COR-L47 (cell line): ENCODE measurements at regions not wholly inside any gene's neighbourhood (a gene's known extent, or its start where the extent isn't known, plus 50 kb on each side); places are given as distances from the start of the nearest gene placed in this dataset.
A peak's percentile ranks its signal among the peaks of the same experiment; 100 is the strongest.

Experiments used
- DNase-seq: peaks from one replicate; lab custom pipeline; 2025; lab: John Stamatoyannopoulos, UW

DNA sequence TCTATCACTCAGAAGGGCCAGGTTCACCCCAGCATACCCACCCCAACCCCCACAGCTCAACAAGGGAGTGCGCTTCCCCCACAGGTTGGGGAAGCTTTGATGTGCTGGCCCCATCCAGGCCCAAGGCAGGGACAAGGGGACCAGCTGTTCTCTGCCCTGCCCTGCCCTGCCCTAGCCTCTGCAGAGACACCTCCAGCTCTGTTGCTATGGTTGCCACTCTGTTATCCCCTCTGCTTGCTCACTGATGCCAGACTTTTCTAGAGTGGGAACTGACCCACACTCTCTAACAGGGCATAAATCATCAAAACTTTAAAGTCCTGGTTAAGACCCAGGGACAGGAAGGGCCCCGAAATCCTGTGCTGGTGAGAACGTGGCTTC, 50.4 kb upstream of the ENPP7 start:
- DNase-seq: no peak

DNA sequence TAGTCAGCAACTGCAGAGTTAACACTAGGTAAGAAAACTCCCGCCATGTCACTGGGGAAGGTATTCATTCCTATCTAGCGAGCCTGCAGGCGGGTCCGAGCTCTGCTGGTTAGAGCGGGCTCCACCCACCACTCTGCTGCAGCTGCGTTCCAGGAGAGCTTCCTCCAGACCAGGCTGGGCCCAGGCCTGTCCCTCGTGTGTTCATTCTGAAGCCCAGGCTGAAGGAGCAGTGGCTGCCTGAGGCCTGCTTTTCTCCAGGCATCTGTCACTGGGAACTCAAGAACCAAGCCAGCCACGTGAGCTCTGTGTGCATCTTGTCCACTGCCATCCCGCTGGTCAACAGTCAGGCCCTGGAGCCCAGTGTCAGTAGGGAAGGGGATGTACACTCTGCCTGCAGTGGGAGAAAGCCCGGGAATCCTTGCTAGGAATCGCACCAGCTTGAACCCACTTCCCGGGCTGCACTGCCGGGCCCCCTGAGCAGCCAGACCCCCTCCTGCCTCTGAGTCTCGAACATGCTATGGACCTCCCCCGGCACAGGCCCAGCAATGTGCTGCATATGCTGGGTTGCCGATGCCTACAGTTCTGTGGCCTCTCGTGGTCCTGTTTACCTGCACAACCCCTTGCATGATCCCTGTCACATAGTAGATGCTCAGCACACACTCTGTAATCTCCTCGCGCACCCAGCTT, 51.0 kb upstream of the ENPP7 start:
- DNase-seq: no peak

DNA sequence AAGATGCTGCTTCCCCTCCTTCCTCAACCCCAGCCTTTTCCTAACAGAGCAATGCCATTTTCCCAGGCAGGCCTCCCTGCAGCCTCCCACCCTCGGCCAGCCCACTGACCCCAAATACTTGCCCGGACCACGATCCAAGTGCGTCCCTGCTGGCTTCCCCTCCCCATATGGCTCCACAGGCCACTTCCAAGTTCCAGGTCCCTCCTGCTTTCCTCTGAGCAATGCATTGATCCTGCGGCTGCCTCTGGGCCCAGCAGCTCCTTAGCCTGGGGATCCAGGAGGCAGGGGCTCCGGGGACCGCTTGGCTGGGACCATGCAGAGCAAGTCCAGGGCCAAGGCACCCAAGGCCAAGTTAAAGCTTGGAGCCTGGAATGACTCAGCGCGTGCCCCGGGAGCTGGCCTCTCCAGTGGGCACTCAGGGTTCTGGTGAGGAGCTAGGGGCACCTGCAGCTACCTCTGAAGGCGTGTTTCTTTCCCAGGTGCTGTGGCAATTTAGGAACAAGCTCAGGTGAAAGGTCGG, 51.9 kb upstream of the ENPP7 start:
- DNase-seq: no peak

DNA sequence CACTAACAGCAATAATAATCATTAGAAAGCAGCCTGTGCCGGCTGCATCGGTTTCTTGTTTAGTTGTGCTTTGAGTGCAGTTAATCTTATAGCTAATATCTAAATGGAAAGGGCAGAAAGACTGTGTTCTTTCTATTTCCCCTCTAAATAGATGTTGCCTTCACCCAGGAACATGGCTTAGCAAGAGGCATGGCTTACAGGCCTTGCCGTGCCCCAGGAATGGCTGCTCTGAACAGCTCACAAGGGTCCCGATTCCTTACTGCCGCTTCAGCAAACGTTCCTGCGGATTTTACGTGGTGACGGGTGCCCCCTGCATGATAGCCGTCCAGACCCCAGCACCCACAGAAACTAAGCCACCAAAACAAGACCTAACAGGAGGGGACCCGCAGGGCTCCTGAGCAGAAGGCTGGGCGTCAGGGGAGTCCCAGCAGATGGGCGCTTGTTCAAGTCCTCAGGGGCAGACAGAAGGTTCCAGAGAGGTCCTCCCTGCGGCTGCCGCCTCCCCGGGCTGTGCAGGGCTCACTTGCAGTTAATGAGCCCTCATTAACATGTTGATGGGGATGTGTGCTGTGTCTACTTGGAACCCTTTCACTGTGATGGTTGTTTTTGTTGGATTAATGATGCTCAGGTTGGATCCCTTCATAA, 52.5 kb upstream of the ENPP7 start:
- no peak for DNase-seq

DNA sequence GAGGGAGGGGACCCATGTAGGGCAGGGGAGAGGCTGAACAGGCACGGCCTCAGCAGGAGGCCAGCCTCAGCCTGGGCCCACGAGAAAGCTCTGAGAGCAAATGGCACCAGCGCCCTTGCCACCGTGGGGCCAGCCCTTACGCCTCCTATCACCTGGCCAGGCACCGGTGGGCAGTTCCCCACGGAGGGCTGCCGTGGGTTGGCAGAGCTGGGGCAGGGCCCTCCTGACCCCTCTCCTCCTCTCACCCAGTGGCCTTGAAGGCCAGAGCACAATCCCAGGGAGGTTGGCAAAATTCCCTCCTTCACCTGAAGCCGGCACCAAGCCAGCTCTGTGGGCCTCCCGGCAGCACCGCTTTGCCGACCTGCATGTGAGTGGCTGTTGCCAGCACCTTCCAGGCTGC, 53.1 kb upstream of the ENPP7 start:
- no peak for DNase-seq

DNA sequence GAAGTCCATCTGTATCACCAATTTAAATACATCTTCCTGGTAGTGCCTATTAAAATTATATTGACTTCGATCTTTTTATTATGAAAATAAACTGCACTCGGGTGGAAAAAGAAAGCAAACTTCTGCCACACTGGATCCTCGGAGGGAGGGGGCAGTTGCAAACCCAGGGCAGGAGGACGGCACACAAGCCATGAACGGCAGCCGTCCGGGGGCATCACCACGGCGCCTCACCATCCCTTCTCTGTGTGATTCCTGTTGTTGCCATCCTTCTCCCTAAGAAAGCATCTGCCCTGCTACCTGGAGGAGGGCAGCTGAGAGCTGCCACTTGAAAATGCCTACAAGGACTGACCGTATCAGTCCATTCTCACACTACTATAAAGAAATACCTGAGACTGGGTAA, 53.9 kb upstream of the ENPP7 start:
- no peak for DNase-seq

DNA sequence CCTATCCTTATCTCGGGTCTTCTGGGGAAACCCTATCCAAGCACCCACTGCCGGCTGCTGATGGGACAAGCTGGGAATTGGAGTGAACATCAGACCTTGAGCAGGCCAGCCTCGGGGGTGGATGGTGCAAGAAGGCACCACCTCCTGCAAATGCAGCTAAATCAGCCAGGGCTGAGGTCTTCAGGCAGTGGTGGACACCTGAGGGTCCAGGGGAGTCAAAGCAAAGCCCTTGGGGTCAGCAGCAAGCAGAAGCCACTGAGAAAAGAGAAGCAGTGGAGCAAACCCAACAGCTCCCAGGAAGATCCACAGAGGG, 55.4 kb upstream of the ENPP7 start:
- DNase-seq: no peak

DNA sequence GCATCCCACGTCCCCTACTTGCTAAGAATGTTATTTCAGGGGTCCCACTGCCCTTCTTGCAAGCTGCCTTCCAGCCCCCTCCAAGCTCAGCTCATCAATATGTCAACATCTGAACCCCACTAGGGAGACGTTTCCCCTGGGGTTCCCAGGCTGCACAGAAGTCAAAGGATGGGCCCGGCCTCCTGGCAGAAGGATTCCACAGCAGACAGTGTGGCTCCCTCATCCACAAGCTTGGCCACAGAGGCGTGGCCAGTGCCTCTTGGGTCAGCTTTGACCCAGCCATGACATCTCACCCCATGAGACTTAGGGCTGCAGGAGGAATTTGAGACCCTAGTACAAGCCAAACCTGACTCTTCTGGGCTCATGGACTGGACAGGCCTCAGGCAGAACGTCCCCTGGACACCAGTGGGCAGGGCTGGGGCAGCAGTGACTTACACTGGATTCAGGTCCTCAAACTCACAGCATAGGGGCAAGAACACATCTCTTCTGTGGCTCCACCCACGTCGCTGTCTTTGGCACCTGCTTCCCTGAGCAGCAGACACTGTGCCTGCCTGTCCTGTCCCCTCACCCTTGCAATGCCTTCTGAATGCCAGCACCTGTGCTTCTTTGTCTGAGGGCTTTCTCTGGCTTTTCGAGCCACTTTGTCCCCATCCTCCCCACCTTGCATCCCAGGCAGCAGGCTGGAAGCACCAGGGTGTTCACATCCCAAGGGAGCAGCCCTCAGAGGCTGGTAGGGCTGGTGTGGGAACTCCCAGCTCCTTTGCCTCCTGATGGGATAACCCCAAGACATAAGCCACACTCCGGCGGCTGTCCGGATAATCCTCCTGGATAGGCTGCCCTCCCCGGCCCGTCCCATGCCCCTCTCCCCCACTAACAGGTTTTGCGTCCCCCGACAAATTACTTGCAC, 56.0 kb upstream of the ENPP7 start:
- DNase-seq: no peak

DNA sequence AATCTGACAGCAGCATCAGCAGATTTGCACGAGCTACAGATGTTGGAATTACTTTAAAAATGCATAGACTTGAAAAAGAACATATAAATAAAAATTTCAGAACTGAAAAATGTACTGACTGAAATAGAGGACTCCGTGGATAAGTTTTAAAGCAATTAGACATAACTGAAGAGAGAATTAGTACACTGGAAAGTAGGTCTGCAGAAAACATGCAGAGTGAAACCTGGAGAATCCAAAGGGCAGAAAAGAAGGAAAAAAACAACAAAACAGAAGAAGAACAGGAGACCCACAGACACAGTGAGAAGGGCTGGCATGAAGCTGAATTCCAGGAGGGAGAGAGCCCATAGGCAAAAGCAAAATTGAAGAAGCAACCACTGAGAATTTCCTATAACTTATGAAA, 57.2 kb upstream of the ENPP7 start:
- no peak for DNase-seq

DNA sequence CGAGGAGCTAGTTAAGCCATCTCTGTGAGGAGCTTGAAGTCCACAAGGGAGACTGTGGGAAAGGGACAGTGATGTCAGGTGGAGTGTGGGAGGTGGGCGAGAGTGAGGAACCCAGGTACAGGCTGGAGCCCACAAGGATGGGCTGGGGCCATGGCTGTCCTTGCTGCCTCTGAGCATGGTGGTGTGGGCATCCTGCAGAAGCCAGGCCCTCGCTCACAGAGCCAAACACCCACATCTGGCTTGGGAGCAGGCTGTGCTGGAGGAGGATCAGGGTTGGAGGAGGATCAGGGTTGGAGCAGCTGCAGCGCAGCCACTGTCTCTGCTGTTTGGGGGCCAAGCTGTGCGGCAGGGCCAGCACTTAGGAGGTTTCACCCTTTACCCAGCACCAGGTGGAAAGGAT, 58.2 kb upstream of the ENPP7 start:
- no peak for DNase-seq

DNA sequence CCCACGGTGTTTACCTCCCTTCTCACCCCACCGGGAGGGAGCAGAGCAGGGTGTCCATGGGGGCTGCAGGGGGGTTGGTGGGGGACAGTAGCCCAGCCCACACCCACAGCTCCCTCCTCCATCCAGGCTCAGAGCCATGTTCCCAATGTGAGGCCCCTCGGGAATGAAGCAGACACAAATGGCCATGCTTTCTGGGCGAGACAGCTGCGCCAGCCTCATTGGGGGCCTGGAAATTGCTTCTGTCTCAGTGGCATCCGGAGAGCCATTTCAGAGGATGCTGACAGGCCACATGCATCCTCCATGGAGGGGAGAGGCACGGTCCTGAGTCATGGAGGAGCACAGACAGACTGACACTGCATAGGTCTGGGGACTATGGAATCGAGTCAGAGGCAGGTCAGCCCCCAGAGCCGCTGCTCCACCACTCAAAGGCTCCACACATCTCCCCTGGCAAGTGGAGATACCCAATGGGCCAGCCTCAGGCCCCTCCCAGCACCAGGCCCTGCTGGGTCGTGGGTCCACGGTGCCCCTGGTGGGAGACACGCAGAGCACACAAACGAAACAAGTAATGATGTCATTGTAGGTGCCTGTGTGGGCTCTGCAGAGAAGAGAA, 59.6 kb upstream of the ENPP7 start:
- DNase-seq: no peak

DNA sequence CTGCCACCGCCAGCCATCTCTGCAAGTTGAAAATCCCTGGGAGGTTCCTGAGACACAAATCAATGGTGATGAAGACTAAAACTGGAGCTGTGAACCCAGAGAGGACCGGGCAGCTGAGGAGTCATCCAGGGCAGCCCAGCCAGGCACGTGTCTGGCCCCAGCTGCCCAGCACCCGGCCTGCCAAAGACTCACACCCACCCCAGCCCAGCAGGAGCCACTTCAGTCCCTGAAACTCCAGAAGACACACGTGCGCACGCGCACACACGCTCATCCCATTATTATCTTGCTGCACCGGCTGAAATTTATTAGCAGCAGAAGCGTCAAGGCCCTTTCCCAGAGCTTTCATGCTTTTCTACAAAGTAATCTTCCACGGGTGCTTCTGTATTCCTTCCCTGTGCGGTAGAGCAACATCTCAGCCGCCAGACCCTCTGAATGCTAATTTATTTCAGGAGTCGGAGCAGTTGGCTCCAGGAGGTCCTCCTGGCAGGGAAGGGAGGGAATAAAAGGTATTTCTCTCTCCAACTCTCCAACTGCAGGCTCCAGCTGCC, 59.8 kb upstream of the RBFOX3 start:
- peak; percentile 18 for DNase-seq

DNA sequence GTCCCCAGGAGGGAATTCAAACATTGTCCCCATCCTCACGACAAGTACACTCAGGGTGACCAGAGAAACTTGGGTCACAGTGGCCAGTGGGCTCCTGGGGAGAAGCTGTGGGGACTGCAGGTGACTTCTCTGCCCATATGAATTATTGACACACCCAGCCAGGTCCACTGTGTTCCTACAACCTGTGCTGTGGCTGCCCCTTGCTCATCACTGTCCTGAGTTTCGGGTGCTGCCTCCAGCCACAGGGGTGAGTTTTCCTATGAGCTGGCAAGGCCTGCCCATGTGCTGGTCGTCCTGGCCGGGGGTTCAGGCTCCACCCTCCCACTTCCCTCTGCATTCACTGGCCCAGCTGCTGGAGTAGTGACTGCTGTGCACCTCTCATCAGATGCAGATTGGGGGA, 59.0 kb upstream of the RBFOX3 start:
- no peak for DNase-seq

DNA sequence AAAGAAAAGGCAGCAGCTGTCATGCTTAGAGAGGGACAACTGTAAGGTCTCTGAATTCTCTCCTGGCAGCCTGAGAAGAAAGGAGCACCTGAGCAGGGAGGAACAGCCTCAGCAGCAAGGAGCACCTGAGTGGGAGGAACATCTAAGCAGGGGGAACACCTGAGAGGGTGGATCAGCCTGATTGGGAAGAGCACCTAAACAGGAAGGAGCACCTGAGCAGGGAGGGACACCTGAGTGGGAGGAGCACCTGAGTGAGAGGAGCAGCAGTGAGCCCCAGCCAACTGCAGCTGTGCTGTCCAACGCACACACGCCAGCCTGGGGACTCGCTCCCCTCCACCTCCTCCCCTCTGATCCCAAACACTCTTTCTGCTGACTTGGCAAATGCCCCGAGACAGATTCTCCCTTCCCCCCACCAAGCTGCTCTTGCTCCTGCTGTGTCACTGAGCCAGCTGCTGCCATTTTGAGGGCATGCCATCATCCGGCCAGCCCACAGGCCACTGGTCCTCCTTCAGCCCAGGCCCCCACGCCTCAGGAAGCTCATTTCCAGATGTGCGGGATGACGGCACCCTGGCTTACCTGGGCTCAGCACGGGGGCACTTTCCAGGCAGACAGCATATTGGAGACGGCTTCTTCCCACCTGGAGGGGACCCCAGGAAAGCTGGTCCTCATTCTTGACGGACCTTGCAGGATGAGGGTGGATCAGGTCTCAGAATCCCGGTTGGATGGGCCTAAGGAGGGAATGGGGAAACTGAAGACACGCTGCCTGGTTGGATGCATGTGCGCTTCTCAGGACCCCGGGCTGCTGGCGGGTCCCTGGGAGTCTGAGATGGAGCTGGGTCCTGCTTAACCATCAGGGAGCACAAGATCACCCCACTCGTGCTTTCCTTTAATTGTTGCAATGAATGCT, 57.7 kb upstream of the RBFOX3 start:
- DNase-seq: no peak

DNA sequence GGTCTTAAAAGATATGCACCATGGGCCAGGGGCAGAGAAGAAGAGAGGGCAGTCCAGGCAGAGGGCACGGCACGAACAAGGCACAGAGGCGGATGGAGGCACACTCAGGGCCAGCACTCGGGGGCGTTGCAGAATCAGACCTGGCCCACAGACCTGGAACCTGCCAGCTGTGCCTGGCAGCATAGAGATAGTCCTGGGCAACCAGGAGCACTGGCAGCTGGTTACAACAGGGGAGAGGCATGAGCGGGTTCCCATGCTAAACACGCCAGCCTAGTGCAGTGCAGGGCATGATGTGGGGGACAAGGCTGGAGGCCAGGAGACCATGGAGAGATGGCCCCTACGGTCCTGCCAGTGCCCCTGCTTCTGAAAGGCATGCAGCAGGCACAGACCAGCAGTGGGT, 56.9 kb upstream of the RBFOX3 start:
- DNase-seq: no peak

DNA sequence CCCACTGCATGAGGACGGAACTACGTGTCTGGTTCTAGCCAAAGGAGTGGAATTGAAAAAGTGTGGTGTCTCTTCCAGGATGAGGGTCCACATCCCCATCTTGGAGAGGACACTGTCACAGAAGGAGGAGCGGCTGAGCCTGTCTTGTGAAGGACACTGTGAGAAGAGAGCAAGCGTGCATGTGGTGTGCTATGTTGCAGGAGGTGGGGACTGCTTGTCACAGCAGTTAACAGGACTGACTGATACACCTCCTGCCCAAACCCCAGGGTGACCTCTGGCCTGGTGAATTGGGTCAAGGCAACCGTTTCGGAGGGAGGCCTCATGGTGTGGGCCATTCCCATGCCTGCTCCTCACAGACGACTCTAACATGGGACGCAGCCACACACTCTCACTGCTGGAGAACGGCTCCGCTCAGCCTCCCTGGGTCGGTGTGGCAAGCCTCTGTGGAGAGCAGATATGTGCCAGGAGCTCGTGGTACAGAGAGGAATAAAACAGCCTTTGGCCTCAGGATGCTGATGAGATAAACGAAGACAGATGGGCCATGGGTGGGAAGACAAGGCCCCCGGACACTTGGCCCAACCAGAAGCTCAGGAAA, 56.4 kb upstream of the RBFOX3 start:
- DNase-seq: no peak

DNA sequence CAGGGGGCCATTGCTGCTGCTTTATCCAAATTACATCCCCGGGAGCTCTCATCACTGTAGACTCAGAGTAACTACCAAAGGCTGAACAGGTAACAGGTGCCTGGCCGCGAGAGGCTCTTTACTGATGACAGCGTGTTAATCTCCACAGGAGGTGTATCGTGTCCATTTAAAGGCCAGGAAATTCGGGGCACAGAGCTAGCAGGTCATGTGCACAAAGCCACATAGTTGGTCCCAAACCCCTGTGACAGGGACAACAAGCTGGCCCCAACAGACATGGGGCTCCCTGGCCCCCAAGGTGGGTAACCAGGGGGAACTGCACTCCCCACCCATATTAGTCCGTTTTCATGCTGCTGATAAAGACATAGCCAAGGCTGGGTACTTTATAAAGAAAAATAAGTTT, 55.3 kb upstream of the RBFOX3 start:
- no peak for DNase-seq

DNA sequence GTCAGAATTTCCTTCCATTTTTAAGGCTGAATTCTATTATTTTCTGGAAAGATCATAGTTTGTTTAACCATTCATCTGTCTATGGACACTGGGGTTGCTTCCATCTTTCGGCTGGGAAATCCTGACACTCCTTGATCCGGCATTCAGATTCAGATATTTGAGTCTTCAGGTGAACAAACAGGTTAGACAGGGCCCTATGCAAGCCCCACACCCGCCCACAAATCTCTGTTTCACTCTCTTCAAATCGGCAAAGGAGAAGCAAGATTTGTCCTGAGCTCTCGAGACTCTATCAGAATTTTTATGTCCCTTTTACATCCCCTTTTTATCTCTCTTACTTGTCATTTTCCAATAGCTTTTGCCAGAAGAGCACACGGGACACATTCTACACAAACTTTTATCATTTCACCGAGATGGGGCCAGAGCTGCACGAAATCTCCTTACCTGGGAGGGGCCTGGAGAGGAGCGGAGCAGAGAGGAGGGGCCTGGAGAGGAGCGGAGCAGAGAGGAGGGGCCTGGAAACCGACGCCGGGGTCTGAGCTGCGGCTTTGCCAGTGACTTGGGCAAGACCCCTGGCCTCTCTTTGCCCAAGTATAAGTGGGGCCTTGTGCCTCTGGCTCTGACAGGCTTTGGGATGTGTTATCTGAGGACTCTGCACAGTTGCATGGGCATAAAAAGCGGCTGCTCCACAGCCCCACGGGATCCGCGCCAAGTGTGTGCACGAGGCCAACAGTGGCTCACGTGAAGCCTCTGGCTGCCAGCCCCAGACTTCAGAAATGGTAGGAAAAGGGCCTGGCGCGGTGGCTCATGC, 54.3 kb upstream of the RBFOX3 start:
- DNase-seq: no peak

DNA sequence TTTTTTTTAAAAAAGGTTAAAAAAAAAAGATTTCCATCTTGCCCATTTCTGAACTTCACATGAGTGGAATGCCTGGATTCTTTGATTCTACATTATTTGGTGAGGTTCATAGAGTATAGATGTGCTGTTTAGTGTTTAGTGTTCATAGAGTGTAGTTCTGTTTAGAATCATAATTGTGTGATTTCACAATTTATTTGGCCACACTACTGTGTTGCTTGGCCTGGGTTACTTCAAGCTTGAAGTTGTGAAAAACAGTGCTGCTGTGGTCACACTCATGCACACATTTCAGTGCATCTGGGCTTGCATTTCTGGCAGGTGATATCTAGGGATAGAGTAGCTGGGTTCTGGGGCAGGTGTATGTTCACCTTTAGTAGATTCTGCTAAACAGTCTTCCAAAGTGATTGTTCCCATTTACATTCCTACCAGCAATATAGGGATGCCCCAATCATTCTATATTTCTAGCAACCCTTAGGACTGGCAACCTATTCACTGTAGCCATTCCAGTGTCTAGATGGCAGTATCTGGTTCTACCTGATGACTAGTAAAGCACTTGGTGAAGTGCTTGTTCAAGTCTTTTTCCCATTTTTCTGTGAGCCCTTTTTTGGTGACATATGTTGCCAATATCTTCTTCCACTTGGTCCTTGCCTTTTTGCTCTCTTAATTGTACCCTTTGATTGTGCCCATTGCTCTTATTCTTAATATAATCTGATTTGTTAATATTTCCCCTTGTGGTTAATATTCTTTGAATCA, 50.6 kb upstream of the RBFOX3 start:
- DNase-seq: no peak
